GM21717 (cell line): ENCODE measurements at regions not wholly inside any gene's neighbourhood (a gene's known extent, or its start where the extent isn't known, plus 50 kb on each side); places are given as distances from the start of the nearest gene placed in this dataset.

ENCODE experiments used
- ATAC-seq: cut with Tn5 transposase; IDR thresholded peaks from one replicate; pipeline ENCODE4 v1.9.1; 2021; ENCODE audit warnings: mild to moderate bottlenecking, moderate library complexity; ENCODE audit not compliant: unreplicated experiment

- ATAC-seq = no peak
Observed at GRCh38 chr7:45511721-45512597, 62.2 kb upstream of the ADCY1 start.

- no peak for ATAC-seq
Observed at GRCh38 chr7:45514944-45515343, 59.2 kb upstream of the ADCY1 start.

GRCh38 chr7:45515346-45515745, 58.8 kb upstream of the ADCY1 start:
- no peak for ATAC-seq
